Tibial nerve (tissue), 4 donors: ENCODE measurements at regions not wholly inside any gene's neighbourhood (a gene's known extent, or its start where the extent isn't known, plus 50 kb on each side); places are given as distances from the start of the nearest gene placed in this dataset.

Experiments used
- DNase-seq, 2 donors: peaks; one replicate each; pipeline ENCODE4 v3.0.0-alpha.2; 2019; ENCODE audit warnings: low spot score in 2 of 2
- H3K27ac ChIP-seq, 4 donors: fragments of 200-600 bp; sonication (generic) in 3 of 4; one replicate each; pipeline ENCODE4 v1.5.1; 2017 to 2019; ENCODE audit warnings: mild to moderate bottlenecking in 1 of 4
- H3K27me3 ChIP-seq, 2 donors: fragments of 200-600 bp; sonication (generic) in 1 of 2; one replicate each; pipeline versions ENCODE4 v1.5.1 to v1.6.0; 2017 to 2019
- H3K36me3 ChIP-seq, 3 donors: fragments of 200-600 bp; sonication (generic); one replicate each; pipeline ENCODE4 v1.5.1; 2018 to 2019
- H3K4me1 ChIP-seq, 4 donors: fragments of 200-600 bp; sonication (generic) in 3 of 4; one replicate each; pipeline ENCODE4 v1.5.1; 2017 to 2019
- H3K4me3 ChIP-seq, 4 donors: fragments of 200-600 bp; sonication (generic) in 3 of 4; one replicate each; pipeline ENCODE4 v1.5.1; 2017 to 2019; ENCODE audit warnings: mild to moderate bottlenecking in 1 of 4, moderate library complexity in 1 of 4
- H3K9me3 ChIP-seq, 4 donors: fragments of 200-600 bp; sonication (generic) in 3 of 4; one replicate each; pipeline ENCODE4 v1.5.1; 2017 to 2019
- EP300 ChIP-seq, 2 donors: sonication (generic); formaldehyde crosslinking; IDR thresholded peaks; one replicate each; pipeline ENCODE4 v1.6.1; 2017; ENCODE audit warnings: antibody characterized with exemption in 2 of 2, mild to moderate bottlenecking in 1 of 2
- POLR2A ChIP-seq, 2 donors: fragments of 450-650 bp; IDR thresholded peaks; one replicate each; pipeline ENCODE4 v1.6.1; 2017; ENCODE audit warnings: antibody characterized with exemption in 2 of 2, mild to moderate bottlenecking in 2 of 2, moderate library complexity in 2 of 2
- WGBS, 2 donors: methylation state at CpG; one replicate each; pipeline ENCODE4 v1.1.5; 2018; 5-methylcytosine and 5-hydroxymethylcytosine counted together
- TF ChIP-seq, protein P1 (sequence below), 5 experiments: fragments of 200-600 bp in 3 of 5; fragments of 450-650 bp in 2 of 5; sonication (generic) in 3 of 5; IDR thresholded peaks; one replicate each; pipeline ENCODE4 v1.5.1; 2016 to 2019; ENCODE audit warnings: antibody characterized with exemption in 5 of 5, mild to moderate bottlenecking in 3 of 5, moderate library complexity in 2 of 5

DNA sequence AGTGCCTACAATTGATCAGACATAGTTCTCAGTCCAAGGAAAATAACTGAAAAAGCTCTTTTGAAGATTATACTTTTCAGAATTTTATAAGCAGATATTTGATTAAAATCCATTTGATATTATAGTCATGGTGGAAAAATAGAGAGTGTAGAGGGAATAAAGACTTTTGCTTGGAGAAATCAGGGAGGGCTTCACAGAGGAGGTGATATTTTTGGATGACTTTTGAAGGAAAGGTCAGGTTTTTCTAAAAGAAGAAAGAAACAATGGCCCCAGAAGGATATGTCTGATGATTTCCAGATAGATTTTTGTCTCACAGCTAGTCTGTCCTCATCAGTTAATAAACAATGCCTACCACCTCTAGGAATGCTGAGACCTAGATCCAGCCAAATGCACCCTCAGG is 806.3 kb upstream of the CELF2 start:
- DNase-seq: no peak
- no peaks in the 10 kb centered on the region for H3K27me3 ChIP-seq
- no peaks in the 10 kb centered on the region for H3K9me3 ChIP-seq
- TF ChIP-seq, protein P1, sequence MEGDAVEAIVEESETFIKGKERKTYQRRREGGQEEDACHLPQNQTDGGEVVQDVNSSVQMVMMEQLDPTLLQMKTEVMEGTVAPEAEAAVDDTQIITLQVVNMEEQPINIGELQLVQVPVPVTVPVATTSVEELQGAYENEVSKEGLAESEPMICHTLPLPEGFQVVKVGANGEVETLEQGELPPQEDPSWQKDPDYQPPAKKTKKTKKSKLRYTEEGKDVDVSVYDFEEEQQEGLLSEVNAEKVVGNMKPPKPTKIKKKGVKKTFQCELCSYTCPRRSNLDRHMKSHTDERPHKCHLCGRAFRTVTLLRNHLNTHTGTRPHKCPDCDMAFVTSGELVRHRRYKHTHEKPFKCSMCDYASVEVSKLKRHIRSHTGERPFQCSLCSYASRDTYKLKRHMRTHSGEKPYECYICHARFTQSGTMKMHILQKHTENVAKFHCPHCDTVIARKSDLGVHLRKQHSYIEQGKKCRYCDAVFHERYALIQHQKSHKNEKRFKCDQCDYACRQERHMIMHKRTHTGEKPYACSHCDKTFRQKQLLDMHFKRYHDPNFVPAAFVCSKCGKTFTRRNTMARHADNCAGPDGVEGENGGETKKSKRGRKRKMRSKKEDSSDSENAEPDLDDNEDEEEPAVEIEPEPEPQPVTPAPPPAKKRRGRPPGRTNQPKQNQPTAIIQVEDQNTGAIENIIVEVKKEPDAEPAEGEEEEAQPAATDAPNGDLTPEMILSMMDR (IDR thresholded peaks at IDR 0.05): no peak
- TF ChIP-seq POLR2A (IDR thresholded peaks at IDR 0.05) (no peak), EP300 (IDR thresholded peaks at IDR 0.05) (no peak)
- no peak overlapping the region for H3K27ac ChIP-seq
- H3K4me3 ChIP-seq: no peak overlapping the region
- H3K36me3 ChIP-seq: no peaks in the 10 kb centered on the region
- peaks cover 0 to 5% (median 0%) of the 10 kb centered on the region in 4 donors for H3K4me1 ChIP-seq

DNA sequence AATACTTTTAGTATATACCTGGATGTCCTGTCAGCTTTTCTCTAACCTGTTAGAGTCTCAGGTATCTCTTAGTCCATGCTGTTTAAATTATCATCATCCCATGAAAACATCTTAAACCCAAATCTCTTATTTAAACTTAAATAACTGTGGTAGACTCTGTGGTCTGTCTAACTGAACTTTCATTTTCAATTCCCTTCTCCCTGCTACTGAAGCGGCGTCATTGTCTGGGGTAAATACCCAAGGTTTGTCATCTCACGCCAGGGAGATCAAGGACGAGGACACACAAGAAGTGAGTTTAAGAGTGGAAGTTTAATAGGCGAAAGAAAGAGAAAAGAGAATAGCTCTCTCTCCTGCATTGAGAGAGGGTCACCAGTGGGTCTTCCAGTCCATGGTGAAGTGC is 804.4 kb upstream of the CELF2 start:
- Histone ChIP-seq H3K9me3 (no peaks in the 10 kb centered on the region), H3K4me1 (peaks cover 0 to 5% (median 0%) of the 10 kb centered on the region in 4 donors), H3K4me3 (no peak overlapping the region), H3K27me3 (no peaks in the 10 kb centered on the region), H3K36me3 (no peaks in the 10 kb centered on the region), H3K27ac (no peak overlapping the region)
- 92 to 96% methylated on average over 5 of the region's 5 CpGs for WGBS, 2 donors
- TF ChIP-seq, protein P1 (IDR thresholded peaks at IDR 0.05): no peak
- no peak for TF ChIP-seq POLR2A (IDR thresholded peaks at IDR 0.05)
- TF ChIP-seq EP300 (IDR thresholded peaks at IDR 0.05): no peak
- no peak for DNase-seq

DNA sequence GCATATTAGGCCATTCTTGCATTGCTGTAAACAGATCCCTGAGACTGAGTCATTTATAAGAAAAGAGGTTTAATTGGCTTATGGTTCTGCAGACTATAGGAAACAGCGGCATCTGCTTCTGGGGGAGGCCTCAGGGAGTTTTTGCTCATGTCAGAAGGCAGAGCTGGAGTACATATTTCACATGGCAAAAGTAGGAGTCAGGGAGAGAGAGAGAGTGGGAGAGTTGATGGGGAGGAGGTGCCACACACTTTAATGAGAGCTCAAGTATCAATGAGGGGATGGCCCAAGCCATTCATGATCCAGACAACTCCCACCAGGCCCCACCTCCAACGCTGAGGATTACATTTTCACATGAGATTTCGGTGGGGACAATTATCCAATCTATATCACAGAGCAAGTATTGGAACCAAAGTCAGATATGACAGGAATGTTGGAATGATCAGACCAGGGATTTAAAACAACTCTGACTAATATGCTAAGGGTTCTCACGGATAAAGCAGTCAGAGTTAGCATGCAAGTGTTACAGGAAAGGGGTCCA is 795.3 kb upstream of the CELF2 start:
- Histone ChIP-seq H3K4me1 (no peaks in the 10 kb centered on the region), H3K9me3 (no peaks in the 10 kb centered on the region), H3K36me3 (no peaks in the 10 kb centered on the region), H3K27me3 (no peaks in the 10 kb centered on the region), H3K27ac (no peak overlapping the region), H3K4me3 (no peak overlapping the region)
- TF ChIP-seq, protein P1 (IDR thresholded peaks at IDR 0.05): no peak
- TF ChIP-seq EP300 (IDR thresholded peaks at IDR 0.05) (no peak), POLR2A (IDR thresholded peaks at IDR 0.05) (no peak)
- WGBS, 2 donors: 62 to 68% methylated on average over 4 of the region's 4 CpGs
- no peak for DNase-seq

DNA sequence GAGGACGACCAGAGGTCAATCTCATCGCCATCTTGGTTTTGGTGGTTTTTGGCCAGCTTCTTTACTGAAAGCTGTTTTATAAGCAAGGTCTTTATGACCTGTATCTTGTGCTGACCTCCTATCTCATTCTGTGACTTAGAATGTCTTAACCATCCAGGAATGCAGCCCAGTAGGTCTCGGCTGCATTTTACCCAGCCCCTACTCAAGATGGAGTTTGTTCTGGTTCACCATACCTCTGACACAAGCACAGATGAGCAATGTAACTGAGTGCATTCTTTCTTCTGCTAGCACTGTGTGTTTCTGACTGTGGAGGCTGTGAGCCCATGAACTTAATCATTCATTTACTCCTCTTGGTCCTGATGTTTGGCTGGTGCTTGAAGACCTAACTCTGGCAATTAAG is 794.5 kb upstream of the CELF2 start:
- Histone ChIP-seq H3K4me1 (no peaks in the 10 kb centered on the region), H3K9me3 (no peaks in the 10 kb centered on the region), H3K27me3 (no peaks in the 10 kb centered on the region), H3K36me3 (no peaks in the 10 kb centered on the region), H3K4me3 (no peak overlapping the region), H3K27ac (no peak overlapping the region)
- TF ChIP-seq POLR2A (IDR thresholded peaks at IDR 0.05) (no peak), EP300 (IDR thresholded peaks at IDR 0.05) (no peak)
- TF ChIP-seq, protein P1 (IDR thresholded peaks at IDR 0.05): no peak
- DNase-seq: no peak
- 89 to 93% methylated on average over 3 of the region's 3 CpGs for WGBS, 2 donors

DNA sequence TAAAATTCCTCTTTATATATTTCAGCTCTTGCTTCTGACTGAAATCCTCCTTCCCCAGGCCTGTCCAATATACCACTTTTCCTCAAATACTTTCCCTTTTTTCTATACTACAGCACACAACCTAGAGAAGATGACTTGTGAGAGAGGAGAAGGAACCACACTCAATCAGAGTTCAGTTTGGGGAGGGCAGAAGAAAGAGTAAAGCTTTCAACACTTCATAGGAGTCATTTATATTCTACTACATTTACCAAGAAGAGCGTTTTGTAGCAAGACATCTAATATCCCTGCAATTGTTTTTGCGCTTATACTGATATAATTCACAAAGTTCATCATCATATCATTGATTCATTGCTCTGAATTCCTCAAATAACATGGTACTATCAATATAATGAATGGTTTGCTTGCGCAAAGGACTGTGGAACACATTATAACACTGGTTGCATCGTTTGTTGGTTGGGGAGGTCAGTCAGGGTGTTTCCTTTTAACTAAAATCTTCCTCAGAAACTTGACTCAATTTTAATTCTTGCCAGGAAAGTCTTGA is 792.5 kb upstream of the CELF2 start:
- no peak overlapping the region for H3K27ac ChIP-seq
- TF ChIP-seq POLR2A (IDR thresholded peaks at IDR 0.05) (no peak), EP300 (IDR thresholded peaks at IDR 0.05) (no peak)
- TF ChIP-seq, protein P1 (IDR thresholded peaks at IDR 0.05): no peak
- H3K27me3 ChIP-seq: no peaks in the 10 kb centered on the region
- no peaks in the 10 kb centered on the region for H3K4me1 ChIP-seq
- no peak for DNase-seq
- H3K9me3 ChIP-seq: peaks cover 0 to 4% (median 0%) of the 10 kb centered on the region in 4 donors
- 50 to 63% methylated on average over 4 of the region's 4 CpGs for WGBS, 2 donors
- no peaks in the 10 kb centered on the region for H3K36me3 ChIP-seq
- no peak overlapping the region for H3K4me3 ChIP-seq
